ENCODE measurements at regions not wholly inside any gene's neighbourhood (a gene's known extent, or its start where the extent isn't known, plus 50 kb on each side); places are given as distances from the start of the nearest gene placed in this dataset.

GRCh38 chr1:163796394-163796821 lies 474.7 kb downstream of the NUF2 start:
- CTCF ChIA-PET, result no interaction called here

More at GRCh38 chr1:163796394-163796821, 474.7 kb downstream of the NUF2 start:
- Histone ChIP-seq H3K27me3 (ENCODE audit: insufficient read depth) (no peaks in the 10 kb centered on the region), H3K79me2 (ENCODE audit: insufficient read depth) (no peaks in the 10 kb centered on the region), H3F3A (replicated peaks; ENCODE audit: insufficient read depth) (no peaks in the 10 kb centered on the region), H3K9me2 (no peaks in the 10 kb centered on the region), H3K4me2 (no peak overlapping the region), H3K9ac (no peak overlapping the region), H4K20me1 (ENCODE audit: insufficient read depth) (no peaks in the 10 kb centered on the region), H3K4me1 (ENCODE audit: control insufficient read depth in 1 of 2, insufficient read depth in 2 of 2, low read depth in 1 of 2, low read length in 1 of 2) (no peaks in the 10 kb centered on the region), H3K27ac (ENCODE audit: low read depth in 2 of 2, low read length in 1 of 2) (no peak overlapping the region), H3K9me3 (no peaks in the 10 kb centered on the region), H3K4me3 (ENCODE audit: low read depth in 2 of 2, low read length in 1 of 2) (no peak overlapping the region), H3K36me3 (replicated peaks in 1 of 2; ENCODE audit: control insufficient read depth in 1 of 2, insufficient read depth in 2 of 2, low read length in 1 of 2) (no peaks in the 10 kb centered on the region), H2AFZ (ENCODE audit: low read depth) (no peak overlapping the region)
- DNase-seq, result no peak
- WGBS (ENCODE audit: low lambda C conversion rate), result 13% methylated on average over 2 of the region's 2 CpGs
- TF ChIP-seq USF2 (IDR thresholded peaks at IDR 0.05; ENCODE audit: borderline replicate concordance, low read depth, low read length), result no peak
- no peak for TF ChIP-seq GABPA (IDR thresholded peaks at IDR 0.05; ENCODE audit: low read depth)
- TF ChIP-seq TCF12 (IDR thresholded peaks at IDR 0.05), result no peak
- TF ChIP-seq SMC3 (IDR thresholded peaks at IDR 0.05; ENCODE audit: low read depth, low read length), result no peak
- no peak for TF ChIP-seq RCOR1 (IDR thresholded peaks at IDR 0.05; ENCODE audit: low read length)
- TF ChIP-seq USF1 (IDR thresholded peaks at IDR 0.05; ENCODE audit: borderline replicate concordance, low read depth), result no peak
- TF ChIP-seq, protein P1, sequence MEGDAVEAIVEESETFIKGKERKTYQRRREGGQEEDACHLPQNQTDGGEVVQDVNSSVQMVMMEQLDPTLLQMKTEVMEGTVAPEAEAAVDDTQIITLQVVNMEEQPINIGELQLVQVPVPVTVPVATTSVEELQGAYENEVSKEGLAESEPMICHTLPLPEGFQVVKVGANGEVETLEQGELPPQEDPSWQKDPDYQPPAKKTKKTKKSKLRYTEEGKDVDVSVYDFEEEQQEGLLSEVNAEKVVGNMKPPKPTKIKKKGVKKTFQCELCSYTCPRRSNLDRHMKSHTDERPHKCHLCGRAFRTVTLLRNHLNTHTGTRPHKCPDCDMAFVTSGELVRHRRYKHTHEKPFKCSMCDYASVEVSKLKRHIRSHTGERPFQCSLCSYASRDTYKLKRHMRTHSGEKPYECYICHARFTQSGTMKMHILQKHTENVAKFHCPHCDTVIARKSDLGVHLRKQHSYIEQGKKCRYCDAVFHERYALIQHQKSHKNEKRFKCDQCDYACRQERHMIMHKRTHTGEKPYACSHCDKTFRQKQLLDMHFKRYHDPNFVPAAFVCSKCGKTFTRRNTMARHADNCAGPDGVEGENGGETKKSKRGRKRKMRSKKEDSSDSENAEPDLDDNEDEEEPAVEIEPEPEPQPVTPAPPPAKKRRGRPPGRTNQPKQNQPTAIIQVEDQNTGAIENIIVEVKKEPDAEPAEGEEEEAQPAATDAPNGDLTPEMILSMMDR (IDR thresholded peaks at IDR 0.05), result no peak
- TF ChIP-seq, protein P2, sequence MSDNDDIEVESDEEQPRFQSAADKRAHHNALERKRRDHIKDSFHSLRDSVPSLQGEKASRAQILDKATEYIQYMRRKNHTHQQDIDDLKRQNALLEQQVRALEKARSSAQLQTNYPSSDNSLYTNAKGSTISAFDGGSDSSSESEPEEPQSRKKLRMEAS (IDR thresholded peaks at IDR 0.05; ENCODE audit: low read depth), result no peak
- no peak for TF ChIP-seq EZH2phosphoT487 (IDR thresholded peaks at IDR 0.05; ENCODE audit: borderline replicate concordance, low read depth)
- TF ChIP-seq, protein P3, sequence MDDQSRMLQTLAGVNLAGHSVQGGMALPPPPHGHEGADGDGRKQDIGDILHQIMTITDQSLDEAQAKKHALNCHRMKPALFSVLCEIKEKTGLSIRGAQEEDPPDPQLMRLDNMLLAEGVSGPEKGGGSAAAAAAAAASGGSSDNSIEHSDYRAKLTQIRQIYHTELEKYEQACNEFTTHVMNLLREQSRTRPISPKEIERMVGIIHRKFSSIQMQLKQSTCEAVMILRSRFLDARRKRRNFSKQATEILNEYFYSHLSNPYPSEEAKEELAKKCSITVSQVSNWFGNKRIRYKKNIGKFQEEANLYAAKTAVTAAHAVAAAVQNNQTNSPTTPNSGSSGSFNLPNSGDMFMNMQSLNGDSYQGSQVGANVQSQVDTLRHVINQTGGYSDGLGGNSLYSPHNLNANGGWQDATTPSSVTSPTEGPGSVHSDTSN (IDR thresholded peaks at IDR 0.05), result no peak
- no peak for TF ChIP-seq TEAD4 (IDR thresholded peaks at IDR 0.05; ENCODE audit: borderline replicate concordance, insufficient read depth)
- no peak for TF ChIP-seq ELF1 (IDR thresholded peaks at IDR 0.05)
- TF ChIP-seq TAF1 (IDR thresholded peaks at IDR 0.05; ENCODE audit: borderline replicate concordance, low read depth, low read length), result no peak
- no peak for TF ChIP-seq NRF1 (IDR thresholded peaks at IDR 0.05; ENCODE audit: low read depth, low read length)
- TF ChIP-seq MEF2A (IDR thresholded peaks at IDR 0.05; ENCODE audit: borderline replicate concordance, low read depth), result no peak
- TF ChIP-seq SIN3A (IDR thresholded peaks at IDR 0.05; ENCODE audit: borderline replicate concordance, low read depth, low read length), result no peak
- TF ChIP-seq MXI1 (IDR thresholded peaks at IDR 0.05; ENCODE audit: low read depth, low read length), result no peak
- TF ChIP-seq, protein P4, sequence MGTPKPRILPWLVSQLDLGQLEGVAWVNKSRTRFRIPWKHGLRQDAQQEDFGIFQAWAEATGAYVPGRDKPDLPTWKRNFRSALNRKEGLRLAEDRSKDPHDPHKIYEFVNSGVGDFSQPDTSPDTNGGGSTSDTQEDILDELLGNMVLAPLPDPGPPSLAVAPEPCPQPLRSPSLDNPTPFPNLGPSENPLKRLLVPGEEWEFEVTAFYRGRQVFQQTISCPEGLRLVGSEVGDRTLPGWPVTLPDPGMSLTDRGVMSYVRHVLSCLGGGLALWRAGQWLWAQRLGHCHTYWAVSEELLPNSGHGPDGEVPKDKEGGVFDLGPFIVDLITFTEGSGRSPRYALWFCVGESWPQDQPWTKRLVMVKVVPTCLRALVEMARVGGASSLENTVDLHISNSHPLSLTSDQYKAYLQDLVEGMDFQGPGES (IDR thresholded peaks at IDR 0.05; ENCODE audit: low read depth, low read length), result no peak
- POLR2A ChIA-PET, result no interaction called here

Data from SK-N-SH (cell line).